DMS53 (cell line): ENCODE measurements at regions not wholly inside any gene's neighbourhood (a gene's known extent, or its start where the extent isn't known, plus 50 kb on each side); places are given as distances from the start of the nearest gene placed in this dataset.
A peak's percentile ranks its signal among the peaks of the same experiment; 100 is the strongest.

Experiments used
- DNase-seq: peaks from one replicate; lab custom pipeline; 2025; lab: John Stamatoyannopoulos, UW

DNA sequence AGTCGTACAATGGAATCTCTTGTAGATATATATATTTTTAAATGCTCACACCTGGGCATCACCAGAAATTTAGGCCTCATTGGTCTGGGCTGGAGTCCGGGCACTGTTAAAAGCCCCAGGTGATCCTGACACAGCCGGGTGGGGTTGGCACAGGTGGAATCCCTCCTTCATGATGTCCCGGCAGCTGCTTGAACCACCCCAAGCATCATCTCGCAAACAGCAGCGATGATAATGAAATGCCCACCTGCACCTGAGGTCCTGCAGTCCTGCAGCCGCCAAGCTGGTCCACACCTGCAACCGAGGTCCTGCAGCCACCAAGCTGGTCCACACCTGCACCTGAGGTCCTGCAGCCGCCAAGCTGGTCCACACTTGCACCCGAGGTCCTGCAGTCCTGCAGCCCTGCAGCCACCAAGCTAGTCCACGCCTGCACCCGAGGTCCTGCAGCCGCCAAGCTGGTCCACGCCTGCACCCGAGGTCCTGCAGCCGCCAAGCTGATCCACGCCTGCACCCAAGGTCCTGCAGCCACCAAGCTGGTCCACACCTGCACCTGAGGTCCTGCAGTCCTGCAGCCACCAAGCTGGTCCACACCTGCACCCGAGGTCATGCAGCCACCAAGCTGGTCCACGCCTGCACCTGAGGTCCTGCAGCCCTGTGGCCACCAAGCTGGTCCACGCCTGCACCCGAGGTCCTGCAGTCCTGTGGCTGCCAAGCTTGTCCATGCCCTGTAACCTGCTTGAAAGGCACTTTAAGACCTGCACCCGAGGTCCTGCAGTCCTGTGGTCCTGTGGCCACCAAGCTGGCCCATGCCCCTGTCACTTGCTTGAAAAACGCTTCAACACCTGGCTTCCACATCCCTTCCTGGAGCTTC is 261.2 kb downstream of the DLL1 start:
- peak; percentile 18 for DNase-seq

- peak; percentile 13 for DNase-seq
Observed at GRCh38 chr6:170028629-170029345, 262.1 kb downstream of the DLL1 start.

DNA sequence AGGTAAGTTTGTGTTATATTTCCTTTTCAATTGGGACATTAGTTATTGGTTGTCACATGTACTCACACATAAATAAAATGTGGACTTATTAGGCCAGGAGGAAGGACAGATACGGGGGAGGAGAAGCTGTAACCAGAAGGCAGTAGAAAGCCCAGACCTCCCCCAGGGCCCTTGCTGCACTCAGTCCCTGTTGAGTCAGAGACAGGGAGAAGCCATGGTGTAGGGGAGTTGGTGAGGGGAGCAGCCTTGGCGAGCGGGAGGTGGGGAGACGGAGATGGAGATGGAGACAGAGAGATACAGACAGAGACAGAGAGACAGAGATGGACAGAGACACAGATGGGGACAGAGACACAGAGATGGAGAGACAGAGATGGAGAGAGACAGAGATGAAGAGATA is 263.2 kb downstream of the DLL1 start:
- no peak for DNase-seq

DNA sequence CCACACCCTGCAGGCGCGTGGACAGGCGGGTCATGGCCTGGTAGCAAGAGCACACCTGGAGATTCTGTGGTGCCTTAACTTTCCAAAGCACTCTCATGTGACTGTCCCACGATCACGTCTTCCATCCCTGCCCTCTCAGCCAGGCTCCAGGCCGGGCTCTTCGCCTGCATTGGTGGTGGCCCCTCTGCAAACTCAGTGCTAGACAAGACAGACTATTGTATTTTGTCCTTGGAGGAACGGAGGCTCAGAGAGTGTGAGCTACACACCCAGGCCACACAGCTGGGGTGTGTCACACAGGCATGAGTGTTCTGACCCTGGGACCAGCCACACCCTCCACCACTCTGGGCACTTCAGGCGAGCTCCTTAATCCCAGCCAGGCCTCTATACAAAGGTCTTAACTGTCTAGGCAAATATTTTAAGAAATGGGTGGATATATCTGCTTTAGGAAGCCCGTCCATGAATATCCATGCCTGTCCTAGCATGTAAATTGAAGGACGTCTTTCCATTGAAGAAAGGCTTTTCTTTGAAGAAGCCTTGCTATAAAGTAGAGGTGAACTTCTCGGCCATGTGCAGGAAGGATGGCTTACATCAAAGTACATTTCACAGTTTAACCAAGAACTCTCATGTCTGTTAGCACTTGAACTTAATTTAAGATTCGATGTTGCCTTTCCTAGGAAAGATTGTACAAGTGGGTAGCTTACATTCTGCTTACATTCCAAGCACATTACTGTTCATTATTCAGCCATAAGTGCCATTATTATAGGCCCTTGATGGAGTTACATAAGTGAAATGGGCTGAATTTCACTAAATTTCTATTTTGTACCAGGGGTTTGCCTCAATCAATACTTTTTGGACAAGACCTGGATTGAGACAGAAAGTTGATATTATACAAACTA is 263.9 kb downstream of the DLL1 start:
- DNase-seq, result peak; percentile 37

- peak; percentile 94 for DNase-seq
Observed at GRCh38 chr6:170025935-170026750, 264.7 kb downstream of the DLL1 start.

GRCh38 chr6:170025341-170025911 is 265.5 kb downstream of the DLL1 start:
- DNase-seq, result peak; percentile 97

DNA sequence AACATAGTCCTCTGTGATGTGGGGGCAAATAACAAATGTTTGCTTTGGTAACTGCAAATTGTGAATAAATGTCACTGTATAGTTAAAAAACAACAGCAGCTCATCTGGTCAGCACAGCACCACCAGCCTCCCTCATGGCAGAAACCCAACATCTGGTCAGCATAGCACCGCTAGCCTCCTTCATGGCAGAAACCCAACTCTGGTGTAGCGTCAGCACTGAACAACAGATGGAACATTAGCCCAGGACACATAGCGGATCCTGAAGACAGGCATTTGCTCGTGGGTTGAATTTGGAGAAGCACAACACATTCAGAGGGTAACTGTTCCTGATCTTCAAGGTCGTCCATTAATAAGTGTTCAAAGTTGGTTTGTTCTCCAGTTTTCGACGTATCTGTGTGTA is 265.9 kb downstream of the DLL1 start:
- DNase-seq, result no peak

DNA sequence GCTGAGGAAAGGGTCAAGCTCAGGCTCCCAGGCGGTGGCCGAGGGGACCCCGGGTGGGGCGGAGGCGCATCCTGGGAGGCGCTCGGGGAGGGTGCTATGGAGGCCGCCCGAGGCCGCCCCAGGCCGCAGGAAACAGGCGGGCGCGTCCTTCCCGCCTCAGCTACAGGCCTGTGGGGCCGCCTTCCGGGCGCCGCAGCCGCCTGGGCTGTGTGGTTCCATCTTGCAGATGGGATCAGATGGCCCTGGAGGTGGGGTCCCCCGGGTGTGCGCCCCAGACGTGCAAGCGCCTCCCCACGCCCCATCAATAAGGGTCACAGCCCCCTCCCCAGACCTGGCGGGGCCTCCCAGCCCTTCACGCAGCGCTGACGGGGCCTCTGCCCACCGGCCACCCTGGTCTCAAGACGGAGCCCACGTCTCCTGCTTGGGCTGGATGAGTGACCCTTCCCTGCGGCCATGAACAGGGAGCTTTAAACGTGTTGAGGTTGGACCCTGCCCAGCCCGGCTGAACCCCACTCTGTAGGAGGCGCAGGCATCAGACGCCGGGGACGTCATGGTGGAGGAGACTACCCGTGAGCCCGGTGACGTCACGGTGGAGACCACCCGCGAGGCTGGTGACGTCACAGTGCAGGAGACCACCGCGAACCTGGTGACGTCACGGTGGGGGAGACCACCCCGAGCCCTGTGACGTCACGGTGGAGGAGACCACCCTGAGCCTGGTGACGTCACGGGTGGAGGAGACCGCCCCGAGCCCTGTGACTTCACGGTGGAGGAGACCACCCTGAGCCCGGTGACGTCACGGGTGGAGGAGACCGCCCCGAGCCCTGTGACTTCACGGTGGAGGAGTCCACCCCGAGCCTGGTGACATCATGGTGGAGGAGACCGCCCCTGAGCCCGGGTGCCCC is 267.0 kb downstream of the DLL1 start:
- DNase-seq, result peak; percentile 22

DNA sequence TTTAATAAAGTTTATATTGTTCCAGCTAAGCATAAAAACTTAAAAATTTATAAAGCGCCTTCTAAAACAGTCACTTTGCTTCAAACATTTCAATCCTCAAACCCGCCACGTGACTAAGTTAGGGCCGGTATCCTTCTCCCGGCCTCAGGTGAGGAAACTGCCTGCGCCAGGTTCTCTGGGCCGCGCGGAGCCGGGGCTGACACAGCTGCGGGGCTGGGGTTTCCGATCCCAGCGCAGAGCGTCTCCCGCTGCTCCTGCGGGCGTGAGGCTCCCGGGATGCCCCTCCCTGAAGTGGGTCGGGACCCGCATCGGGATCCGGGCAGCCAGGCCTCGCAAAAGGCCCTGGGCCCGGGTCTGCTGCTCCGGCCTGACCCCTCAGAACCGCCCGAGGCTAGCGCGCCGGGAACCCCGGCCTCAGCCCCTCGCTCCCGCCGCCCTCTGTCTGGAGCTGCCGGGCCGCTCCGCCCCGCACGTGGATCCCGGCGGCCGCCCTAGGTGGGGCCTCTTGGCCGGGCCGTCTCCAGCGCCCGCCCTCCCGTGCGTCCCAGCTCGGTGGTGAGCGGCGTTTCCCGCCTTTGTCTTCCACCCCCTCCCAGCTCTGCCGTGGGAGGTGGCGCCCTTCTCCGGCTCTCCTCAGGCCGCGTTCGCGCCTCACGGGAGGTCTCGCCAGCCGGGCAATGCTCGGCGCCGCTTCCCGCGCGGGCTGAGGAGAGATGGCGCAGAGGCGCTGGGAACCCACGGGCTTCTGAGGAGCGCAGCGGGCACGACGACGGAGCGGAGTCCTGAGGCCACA is 267.9 kb downstream of the DLL1 start:
- DNase-seq, result no peak

DNA sequence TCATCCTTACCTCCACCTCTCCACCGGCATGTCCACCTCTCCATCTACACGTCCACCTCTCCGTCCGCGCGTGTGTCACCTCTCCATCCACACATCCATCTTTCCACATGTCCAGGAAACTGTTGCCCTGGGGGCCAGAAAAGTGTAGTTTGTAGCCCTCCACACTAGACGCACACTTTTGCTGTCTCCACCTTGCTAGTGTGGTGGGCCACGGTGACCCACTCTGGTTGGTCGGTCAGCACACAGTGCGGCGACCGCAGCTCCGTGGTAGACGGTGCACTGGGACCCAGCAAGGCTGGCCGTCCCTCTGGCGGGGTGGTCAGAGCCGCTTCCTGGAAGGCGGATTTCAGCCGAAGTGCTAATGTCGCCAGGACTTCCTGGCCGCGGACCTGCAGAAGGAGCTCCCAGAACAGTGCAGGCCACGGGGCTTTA is 268.6 kb downstream of the DLL1 start:
- DNase-seq, result no peak

DNA sequence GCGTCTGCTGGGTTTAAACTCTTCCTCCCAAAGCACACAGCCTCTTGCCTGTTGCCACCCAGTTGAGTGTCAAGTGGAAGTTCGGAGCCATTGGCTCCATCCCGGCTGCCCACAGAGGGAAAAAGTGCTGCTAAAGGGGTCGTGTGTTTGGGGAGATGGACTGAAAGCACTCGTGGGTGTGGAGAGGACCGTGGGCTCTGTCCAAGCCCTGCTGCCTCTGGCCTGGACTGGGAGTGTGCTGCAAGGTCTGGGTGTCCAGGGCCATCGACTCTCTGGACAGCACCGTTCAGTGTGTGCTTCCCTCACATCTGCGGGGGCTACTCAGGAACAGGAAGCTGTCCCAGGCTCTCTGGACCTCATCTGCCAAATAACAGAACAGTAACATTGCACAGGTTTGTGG is 269.3 kb downstream of the DLL1 start:
- no peak for DNase-seq

GRCh38 chr6:170019818-170020583 is 268.6 kb downstream of the ERMARD start:
- no peak for DNase-seq

- DNase-seq, result no peak
Observed at GRCh38 chr6:170018936-170019817, 267.8 kb downstream of the ERMARD start.

- no peak for DNase-seq
Observed at GRCh38 chr6:170018422-170018935, 267.1 kb downstream of the ERMARD start.

DNA sequence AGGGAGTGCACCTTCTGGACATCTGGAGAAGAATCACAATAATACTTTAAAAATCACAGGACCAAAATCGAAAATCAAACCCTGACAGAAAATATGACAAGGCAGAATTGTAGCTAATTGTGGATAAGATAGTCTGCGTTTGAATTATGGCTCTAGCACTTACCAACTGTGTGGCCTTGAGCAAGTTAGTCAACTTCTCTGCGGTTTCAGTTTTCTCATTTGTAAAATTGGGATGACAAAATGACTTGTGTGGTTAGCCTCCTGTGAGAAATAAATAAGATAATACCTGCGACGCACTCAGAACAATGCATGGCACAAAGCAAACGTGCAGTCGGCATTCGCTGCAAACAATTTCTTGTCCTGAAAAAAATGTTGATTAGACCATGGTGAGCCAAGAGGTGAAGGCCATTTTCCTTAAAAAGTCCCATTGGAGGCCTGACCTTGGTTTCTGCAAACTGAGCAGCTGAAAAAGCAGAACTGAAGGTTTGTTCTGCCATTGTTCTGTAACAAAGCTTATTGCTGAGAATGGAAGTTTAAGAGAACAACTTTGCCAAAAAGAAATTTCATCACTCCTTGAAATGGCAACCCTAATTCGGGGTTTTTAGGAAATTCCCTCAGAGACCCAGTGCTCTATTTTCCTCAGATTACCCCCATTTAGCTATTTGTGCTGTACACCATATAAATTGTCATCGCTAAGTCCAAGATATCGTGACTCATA is 266.3 kb downstream of the ERMARD start:
- DNase-seq, result no peak

DNA sequence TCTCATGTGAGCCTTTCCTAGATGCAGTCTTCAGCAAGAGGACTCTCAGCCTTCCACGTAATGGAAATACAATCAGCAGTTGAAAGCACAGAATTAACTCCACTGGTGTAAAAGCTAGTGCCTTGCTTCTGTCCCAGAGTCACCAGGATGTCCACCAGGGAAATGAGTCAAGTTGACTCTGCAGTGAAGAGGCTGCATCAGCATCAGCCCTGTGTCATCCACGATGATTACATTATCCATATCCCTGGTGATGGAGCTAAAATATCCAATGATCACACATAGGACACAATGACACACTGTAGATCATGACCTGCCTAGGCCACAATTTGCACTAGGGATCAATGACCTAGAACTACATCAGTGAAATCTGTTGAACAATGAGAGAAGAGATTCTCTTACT is 262.4 kb downstream of the ERMARD start:
- DNase-seq, result peak; percentile 8

GRCh38 chr6:170012037-170012330 is 260.6 kb downstream of the ERMARD start:
- DNase-seq, result no peak
